ENCODE measurements at regions not wholly inside any gene's neighbourhood (a gene's known extent, or its start where the extent isn't known, plus 50 kb on each side); places are given as distances from the start of the nearest gene placed in this dataset.

- TF ChIP-seq CTCF (IDR thresholded peaks at IDR 0.05), result no peak
- TF ChIP-seq ZFX (IDR thresholded peaks at IDR 0.05; ENCODE audit: borderline replicate concordance), result no peak
These were observed 999.5 kb downstream of the PDHA2 start for GRCh38 chr4:96839441-96839840.

Measured in 22Rv1 (cell line).